T-helper 1 cell treated with Interleukin-12 subunit alpha and Interleukin-12 subunit beta and Interleukin-4 antibody, amounts not matched to agents 30 μg/mL and 1 μg/mL, for 36 hours (primary cell): ENCODE measurements at regions not wholly inside any gene's neighbourhood (a gene's known extent, or its start where the extent isn't known, plus 50 kb on each side); places are given as distances from the start of the nearest gene placed in this dataset.

Experiments used
- H3K27ac Mint-ChIP-seq: one replicate; pipeline ENCODE4 v1.8.0; 2021; ENCODE audit warnings: mild to moderate bottlenecking, mixed read lengths
- H3K27me3 Mint-ChIP-seq: one replicate; pipeline ENCODE4 v1.8.0; 2021; ENCODE audit warnings: low read depth, mixed read lengths
- H3K36me3 Mint-ChIP-seq: one replicate; pipeline ENCODE4 v1.8.0; 2021; ENCODE audit warnings: low read depth, mixed read lengths
- H3K4me1 Mint-ChIP-seq: one replicate; pipeline ENCODE4 v1.8.0; 2021; ENCODE audit warnings: low read depth, mixed read lengths
- H3K4me3 Mint-ChIP-seq: one replicate; pipeline ENCODE4 v1.8.0; 2021; ENCODE audit warnings: mild to moderate bottlenecking, moderate library complexity, mixed read lengths
- H3K9me3 Mint-ChIP-seq: one replicate; pipeline ENCODE4 v1.8.0; 2021; ENCODE audit warnings: mixed read lengths

DNA sequence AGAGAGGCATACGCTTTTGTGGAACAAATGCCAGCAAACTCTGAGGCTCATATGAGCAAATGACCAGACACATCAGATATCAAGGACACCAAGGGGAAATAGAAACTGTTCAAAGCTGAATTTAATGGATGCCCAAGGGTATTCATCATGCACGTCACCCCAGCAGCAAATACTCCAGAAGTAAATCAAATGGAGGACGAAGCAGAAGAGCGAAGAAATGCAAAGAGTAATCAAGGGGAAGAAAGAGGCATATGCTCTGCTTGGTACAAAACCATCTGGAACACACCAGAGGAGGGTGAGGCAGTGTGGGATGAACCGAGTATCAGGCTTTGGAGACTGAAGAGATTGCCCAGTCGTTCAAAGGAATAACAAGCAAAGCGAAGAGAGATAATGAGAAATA lies 232.6 kb upstream of the EGLN3 start:
- Mint-ChIP-seq H3K27me3 (no peaks in the 10 kb centered on the region), H3K36me3 (no peaks in the 10 kb centered on the region), H3K4me3 (no peak overlapping the region), H3K9me3 (no peaks in the 10 kb centered on the region), H3K4me1 (peaks cover 3% of the 10 kb centered on the region), H3K27ac (no peak overlapping the region)

DNA sequence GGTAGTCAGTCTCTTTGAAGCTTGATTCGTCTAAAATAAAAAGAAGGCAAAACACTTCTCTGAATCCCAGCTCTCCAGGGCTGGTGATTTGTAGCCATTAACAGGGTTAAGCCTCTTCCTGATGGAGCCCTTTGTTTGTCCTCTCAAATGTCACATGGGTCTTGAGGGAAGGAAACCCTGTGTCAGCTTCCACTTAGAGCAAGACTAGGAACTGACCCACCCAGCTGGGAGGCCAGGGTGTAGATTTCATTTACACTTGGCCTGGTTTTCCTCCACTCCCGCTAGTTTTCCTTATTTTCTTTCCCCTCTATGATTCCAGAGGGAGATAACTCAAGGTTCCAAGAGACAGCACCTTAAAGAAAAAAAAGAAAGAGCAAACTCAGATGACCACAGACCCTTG lies 230.5 kb upstream of the EGLN3 start:
- Mint-ChIP-seq H3K4me1 (peaks cover 3% of the 10 kb centered on the region), H3K27me3 (no peaks in the 10 kb centered on the region), H3K4me3 (no peak overlapping the region), H3K36me3 (no peaks in the 10 kb centered on the region), H3K9me3 (no peaks in the 10 kb centered on the region), H3K27ac (no peak overlapping the region)

DNA sequence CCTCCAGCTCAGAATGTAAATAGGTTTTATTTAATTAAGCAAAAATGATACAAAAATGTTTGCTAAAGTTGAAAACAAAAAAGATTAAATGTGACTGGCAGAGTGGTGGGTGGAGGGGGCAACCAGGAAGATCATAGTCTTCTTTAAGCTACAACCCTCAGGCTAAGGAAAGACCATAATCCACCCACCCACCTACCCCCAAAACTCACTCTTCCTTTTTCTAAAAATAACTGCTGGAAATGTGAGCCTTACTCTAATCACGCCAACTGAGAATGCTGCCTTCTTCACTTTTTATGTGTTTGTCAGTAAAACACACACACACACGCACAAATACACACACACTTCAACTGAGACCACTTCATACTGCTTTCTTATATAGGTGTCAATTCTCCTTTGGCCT lies 230.0 kb upstream of the EGLN3 start:
- Mint-ChIP-seq H3K36me3 (no peaks in the 10 kb centered on the region), H3K27me3 (no peaks in the 10 kb centered on the region), H3K4me1 (peaks cover 3% of the 10 kb centered on the region), H3K4me3 (no peak overlapping the region), H3K27ac (no peak overlapping the region), H3K9me3 (no peaks in the 10 kb centered on the region)

DNA sequence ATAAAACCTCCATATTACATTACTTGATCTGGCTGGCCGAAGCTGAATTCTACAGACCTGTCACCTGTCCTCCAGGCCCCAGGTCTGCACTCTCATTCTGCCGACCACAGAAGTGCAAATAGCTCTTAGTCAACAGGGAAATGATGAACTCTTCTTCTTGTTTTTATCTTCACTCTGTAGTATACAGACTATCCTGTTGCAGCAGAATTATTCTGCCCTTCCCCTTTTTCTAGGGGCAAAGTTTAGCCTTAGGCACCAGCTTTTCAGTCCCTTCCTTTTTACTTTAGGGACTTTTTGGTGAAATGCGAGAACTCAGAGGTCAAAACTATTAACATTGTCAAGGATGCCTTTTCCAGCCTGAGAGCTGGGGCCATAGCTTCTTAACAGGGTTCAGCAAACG lies 229.6 kb upstream of the EGLN3 start:
- no peak overlapping the region for H3K27ac Mint-ChIP-seq
- peaks cover 3% of the 10 kb centered on the region for H3K4me1 Mint-ChIP-seq
- H3K27me3 Mint-ChIP-seq: no peaks in the 10 kb centered on the region
- no peak overlapping the region for H3K4me3 Mint-ChIP-seq
- H3K36me3 Mint-ChIP-seq: no peaks in the 10 kb centered on the region
- H3K9me3 Mint-ChIP-seq: no peaks in the 10 kb centered on the region

DNA sequence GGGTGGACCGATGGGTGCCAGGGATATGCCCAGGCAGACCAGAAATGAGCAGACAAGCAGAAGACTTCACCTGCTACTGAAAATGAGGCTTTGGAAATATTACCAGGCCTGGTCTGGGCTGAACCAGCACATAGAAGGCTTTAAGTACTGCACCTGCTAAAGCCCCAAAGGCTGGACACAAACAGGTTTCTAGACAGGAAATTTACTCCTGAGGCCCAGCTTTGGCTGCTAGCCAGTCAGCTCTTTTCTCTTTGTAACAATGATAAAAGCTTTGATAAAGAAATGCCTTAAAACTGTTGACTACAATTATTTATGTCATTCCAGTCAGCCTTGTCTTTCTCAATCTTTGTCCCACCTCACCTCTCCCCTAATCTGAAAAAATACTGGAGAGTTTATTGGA lies 228.9 kb upstream of the EGLN3 start:
- Mint-ChIP-seq H3K27ac (no peak overlapping the region), H3K36me3 (no peaks in the 10 kb centered on the region), H3K4me3 (no peak overlapping the region), H3K27me3 (no peaks in the 10 kb centered on the region), H3K9me3 (no peaks in the 10 kb centered on the region), H3K4me1 (peaks cover 3% of the 10 kb centered on the region)

DNA sequence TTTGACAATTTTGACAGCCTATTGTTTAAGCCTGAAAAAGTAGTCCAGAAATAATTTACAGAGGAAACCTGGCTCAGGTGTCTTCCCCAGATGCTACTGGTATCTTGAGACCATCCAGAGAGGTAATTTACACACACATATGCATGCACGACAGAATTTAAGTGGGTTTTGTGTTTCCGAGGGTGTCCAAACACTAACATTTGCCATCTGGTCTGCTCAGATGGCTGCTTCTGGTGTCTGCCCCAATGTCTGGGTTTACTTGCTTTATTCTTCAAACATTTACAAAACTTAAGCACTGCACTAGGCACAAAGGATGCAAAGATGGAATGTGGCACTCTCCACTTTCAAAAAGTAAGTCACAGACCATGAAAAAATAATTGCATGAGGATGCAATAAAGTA lies 226.6 kb upstream of the EGLN3 start:
- Mint-ChIP-seq H3K4me3 (no peak overlapping the region), H3K27ac (no peak overlapping the region), H3K9me3 (no peaks in the 10 kb centered on the region), H3K27me3 (peaks cover 2% of the 10 kb centered on the region), H3K36me3 (no peaks in the 10 kb centered on the region), H3K4me1 (peaks cover under 1% of the 10 kb centered on the region)

DNA sequence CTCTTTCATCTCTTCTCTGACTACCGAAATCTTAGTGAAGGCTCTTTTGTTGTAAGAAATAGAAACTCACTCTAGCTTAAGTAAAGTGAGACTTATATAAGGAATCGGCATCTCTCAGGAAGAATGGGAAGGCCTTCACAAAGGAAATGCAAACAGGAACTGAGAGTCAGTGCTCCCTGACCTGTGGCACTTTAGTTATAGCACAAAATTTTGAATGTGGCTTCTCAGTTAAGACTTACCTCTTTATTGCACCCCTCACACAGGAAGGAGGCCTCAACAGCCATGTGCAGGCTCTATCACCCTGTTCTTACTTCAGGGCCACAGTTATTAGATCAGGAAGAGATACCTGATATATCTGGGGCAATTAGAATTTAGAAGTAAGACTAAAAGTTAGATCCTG lies 224.7 kb upstream of the EGLN3 start:
- H3K4me1 Mint-ChIP-seq: no peaks in the 10 kb centered on the region
- H3K27me3 Mint-ChIP-seq: peaks cover 7% of the 10 kb centered on the region
- no peak overlapping the region for H3K4me3 Mint-ChIP-seq
- H3K9me3 Mint-ChIP-seq: no peaks in the 10 kb centered on the region
- no peak overlapping the region for H3K27ac Mint-ChIP-seq
- H3K36me3 Mint-ChIP-seq: no peaks in the 10 kb centered on the region

DNA sequence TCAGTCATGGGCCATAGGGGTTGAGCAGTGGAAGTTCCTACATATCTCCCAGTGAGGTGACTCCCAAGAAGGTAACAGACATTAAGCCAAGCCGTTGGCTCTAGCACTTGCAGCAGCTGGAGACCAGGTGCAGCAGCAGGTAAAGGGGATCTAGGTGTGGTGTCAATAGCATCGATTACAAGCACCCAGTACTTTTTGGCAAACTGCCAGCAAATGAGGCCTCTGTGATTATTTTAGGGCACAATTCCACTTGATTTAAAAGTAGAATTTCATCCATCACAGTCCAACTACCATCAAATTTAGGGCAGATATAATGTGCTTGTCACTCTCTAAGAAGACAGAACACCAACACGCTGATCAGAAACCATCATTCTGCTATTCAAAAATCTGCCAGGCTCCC lies 224.1 kb upstream of the EGLN3 start:
- Mint-ChIP-seq H3K27me3 (peaks cover 7% of the 10 kb centered on the region), H3K27ac (no peak overlapping the region), H3K9me3 (no peaks in the 10 kb centered on the region), H3K36me3 (no peaks in the 10 kb centered on the region), H3K4me1 (no peaks in the 10 kb centered on the region), H3K4me3 (no peak overlapping the region)

DNA sequence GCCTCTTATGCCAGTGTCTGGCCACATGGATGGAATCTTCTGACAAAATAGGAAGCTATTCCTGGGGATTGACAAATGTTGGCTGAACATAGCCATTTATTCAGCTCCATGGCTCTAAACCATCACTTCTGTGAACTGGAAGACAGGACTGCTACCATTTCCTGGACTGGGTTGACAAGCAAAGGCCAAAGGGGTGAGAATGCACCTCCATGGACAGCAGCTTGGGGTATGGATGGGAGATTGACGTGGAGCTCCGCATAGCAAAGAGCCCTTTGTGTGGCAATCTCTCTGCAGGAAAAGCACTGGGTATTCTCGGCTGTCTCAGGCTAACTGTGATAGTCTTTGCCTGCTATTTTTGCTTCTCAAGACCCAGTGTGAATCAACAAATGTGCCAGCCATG lies 223.0 kb upstream of the EGLN3 start:
- no peaks in the 10 kb centered on the region for H3K9me3 Mint-ChIP-seq
- H3K4me3 Mint-ChIP-seq: no peak overlapping the region

DNA sequence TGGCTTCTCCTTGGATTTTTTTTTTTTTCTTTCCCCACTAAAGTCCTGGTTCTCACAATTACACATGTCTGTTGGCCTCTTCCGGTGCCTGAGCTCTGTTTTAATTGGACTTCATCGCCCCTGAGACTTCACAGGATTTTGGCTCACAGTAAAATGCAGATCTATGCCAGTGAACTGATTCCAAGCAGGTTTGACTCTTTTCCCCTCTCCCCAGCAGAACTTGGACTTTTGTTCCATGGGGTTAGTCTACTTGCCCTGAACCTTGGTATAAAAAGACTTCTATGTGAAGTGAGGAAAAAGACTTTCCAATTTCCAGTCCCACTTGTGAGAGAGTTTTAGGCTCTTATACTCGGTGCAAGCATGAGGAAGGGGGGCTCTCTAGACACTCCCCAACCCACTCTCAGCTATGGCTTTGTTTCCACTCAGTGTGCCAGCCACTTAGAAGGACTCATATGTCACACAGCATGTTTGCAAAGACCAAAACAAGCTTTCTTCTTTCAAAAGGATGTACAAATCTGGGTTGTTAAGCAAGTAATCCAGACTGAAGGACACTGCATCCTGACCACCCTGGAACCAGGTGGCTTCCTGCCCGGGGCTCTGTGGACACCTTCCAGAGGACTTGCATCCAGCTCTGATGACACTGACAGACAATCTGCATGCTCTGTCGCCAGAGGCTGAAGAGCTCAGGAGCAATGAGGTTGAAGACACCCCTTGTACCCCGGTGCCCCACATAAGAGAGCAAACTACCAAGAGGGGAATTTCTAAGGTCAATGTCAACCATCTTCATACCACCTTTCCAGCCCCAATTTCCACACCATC lies 221.9 kb upstream of the EGLN3 start:
- Mint-ChIP-seq H3K27ac (no peak overlapping the region), H3K4me3 (no peak overlapping the region), H3K9me3 (no peaks in the 10 kb centered on the region), H3K36me3 (no peaks in the 10 kb centered on the region), H3K27me3 (peaks cover 16% of the 10 kb centered on the region), H3K4me1 (no peaks in the 10 kb centered on the region)

More for the DNA sequence above, 223.0 kb upstream of the EGLN3 start:
- Mint-ChIP-seq H3K4me1 (no peaks in the 10 kb centered on the region), H3K36me3 (no peaks in the 10 kb centered on the region), H3K27me3 (peaks cover 7% of the 10 kb centered on the region), H3K27ac (no peak overlapping the region)

DNA sequence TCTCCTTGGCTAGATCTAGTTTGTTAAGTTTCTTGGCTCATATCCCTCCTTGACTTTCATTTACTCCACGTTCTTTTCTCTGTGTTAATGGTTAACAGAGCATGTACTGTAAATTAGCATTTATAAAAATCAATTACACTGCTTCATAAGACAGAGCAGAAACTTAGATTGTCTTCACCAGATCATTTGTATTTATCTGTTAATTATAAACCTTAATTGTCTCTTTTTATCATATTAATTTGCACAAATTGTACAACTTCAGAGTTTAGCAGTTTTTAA lies 221.2 kb upstream of the EGLN3 start:
- Mint-ChIP-seq H3K27me3 (peaks cover 16% of the 10 kb centered on the region), H3K36me3 (no peaks in the 10 kb centered on the region), H3K9me3 (no peaks in the 10 kb centered on the region), H3K4me1 (no peaks in the 10 kb centered on the region), H3K4me3 (no peak overlapping the region), H3K27ac (no peak overlapping the region)

DNA sequence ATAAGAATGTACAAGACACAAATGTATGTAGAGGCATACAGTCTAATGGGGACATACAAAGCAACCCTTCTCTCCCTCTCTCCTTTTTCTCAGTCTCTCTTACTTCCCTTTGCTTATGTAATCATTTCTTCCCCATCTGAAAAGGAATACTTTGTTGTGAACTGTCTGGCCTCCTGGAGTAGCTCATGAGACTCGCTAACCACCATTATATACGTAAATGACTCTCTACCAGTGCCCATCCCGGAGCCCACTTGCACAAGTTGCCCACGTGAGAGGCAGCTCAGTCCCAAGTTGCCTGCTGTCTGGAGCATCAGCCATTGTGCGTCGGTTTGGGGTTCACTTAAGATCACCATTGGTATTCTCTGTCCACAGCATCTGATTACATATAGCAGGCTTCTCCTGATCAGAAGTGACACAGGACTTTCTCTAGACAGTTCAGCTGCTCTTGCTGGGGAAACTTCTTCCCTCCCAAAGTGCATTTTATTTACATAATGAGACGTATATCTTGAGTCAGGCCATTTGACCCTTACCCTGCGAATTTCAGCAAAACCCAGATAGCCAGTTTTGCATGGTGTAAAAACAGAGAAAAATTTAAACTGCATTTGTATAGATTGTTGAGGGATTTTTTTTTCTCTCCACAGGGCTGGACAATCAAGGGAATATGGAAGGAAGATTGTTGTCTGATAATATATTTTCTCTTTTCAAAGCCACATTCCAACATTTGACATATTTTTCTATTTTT lies 220.7 kb upstream of the EGLN3 start:
- Mint-ChIP-seq H3K27me3 (peaks cover 16% of the 10 kb centered on the region), H3K4me1 (no peaks in the 10 kb centered on the region), H3K36me3 (no peaks in the 10 kb centered on the region), H3K27ac (no peak overlapping the region), H3K4me3 (no peak overlapping the region), H3K9me3 (no peaks in the 10 kb centered on the region)

DNA sequence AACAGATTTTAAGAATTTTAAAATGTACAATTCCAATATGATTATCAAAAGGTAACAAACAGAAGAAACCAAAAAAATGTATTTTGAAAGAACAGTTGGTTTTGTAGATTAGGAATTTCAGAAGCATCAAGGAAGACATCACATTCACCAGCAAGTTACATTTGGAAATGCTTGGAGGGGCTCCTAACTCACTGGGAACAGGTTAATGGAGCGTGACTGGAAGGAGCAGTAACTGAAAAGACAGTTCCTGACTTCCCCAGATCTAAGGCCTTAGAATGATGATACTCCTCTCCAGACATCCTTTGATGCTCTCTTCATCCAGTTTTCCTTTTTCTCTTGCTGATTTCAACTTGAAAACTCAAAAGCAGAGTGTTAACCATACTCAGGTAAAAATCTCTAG lies 220.0 kb upstream of the EGLN3 start:
- Mint-ChIP-seq H3K4me3 (no peak overlapping the region), H3K27me3 (peaks cover 23% of the 10 kb centered on the region), H3K27ac (no peak overlapping the region), H3K4me1 (peaks cover 4% of the 10 kb centered on the region), H3K9me3 (no peaks in the 10 kb centered on the region), H3K36me3 (no peaks in the 10 kb centered on the region)

DNA sequence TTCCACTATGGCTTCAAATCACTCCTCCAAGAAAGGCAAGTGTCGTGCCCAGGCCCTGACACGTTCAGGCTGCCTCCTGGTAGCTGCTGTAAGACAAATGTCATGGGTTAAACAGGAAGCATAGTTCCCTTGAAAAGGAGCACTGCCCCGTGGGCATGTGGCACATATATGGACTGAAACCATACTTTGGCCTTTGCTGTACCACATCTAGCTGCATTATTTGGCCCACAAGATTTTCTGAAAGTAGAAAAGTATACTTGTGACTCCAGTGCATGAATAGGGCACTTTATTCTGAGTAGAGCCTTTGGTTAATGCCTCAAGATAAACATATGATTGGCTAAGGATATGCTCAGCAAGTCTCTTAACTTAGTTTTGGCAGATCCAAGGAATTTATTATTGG lies 218.7 kb upstream of the EGLN3 start:
- Mint-ChIP-seq H3K27ac (no peak overlapping the region), H3K36me3 (no peaks in the 10 kb centered on the region), H3K4me3 (no peak overlapping the region), H3K9me3 (no peaks in the 10 kb centered on the region), H3K27me3 (peaks cover 29% of the 10 kb centered on the region), H3K4me1 (peaks cover 4% of the 10 kb centered on the region)

DNA sequence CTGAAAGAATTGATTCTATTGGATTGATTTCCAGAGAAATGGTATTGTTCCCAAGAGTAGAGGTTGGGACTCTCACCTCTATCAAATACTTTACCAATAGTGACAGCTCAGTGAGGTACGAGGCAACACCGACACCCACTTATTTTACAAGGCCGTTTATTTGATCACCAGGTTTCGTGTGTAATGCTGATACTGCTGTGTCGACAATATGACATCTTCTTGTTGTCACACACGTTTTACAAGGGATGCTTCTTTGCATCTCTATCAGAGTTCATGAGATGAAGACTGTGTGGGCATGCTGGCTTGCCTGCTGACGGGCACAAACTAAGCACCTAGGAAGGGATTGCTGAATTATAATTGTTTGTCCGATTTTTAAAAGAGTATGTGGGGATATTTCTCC lies 217.8 kb upstream of the EGLN3 start:
- Mint-ChIP-seq H3K4me1 (peaks cover 4% of the 10 kb centered on the region), H3K27ac (no peak overlapping the region), H3K36me3 (no peaks in the 10 kb centered on the region), H3K9me3 (no peaks in the 10 kb centered on the region), H3K4me3 (no peak overlapping the region), H3K27me3 (peaks cover 29% of the 10 kb centered on the region)
